HG02759 (cell line): ENCODE measurements at regions not wholly inside any gene's neighbourhood (a gene's known extent, or its start where the extent isn't known, plus 50 kb on each side); places are given as distances from the start of the nearest gene placed in this dataset.
A peak's percentile ranks its signal among the peaks of the same experiment; 100 is the strongest.
"Not testable (repeated sequence)": the region's sequence is repeated elsewhere in the genome, so short reads cannot be mapped to it uniquely, and the experiment has no call there.

ENCODE experiments used
- ATAC-seq: cut with Tn5 transposase; IDR thresholded peaks from one replicate; pipeline ENCODE4 v1.9.1; 2021; ENCODE audit warnings: mild to moderate bottlenecking, moderate library complexity; ENCODE audit not compliant: unreplicated experiment

- ATAC-seq, result no peak
Measured at GRCh38 chr12:9378430-9378835, 170.2 kb upstream of the PZP start.

GRCh38 chr12:9372202-9372601 is 164.0 kb upstream of the PZP start:
- ATAC-seq, result no peak

- no peak for ATAC-seq
Measured at GRCh38 chr12:9367828-9368227, 159.6 kb upstream of the PZP start.

GRCh38 chr12:9367201-9367600 is 159.0 kb upstream of the PZP start:
- no peak for ATAC-seq

- no peak for ATAC-seq
Measured at GRCh38 chr12:9365296-9365695, 157.1 kb upstream of the PZP start.

GRCh38 chr12:9364224-9365176 is 156.3 kb upstream of the PZP start:
- peak; percentile 89 for ATAC-seq

GRCh38 chr12:9363145-9363544 is 154.9 kb upstream of the PZP start:
- ATAC-seq, result no peak

GRCh38 chr12:9361879-9362326 is 153.7 kb upstream of the PZP start:
- no peak for ATAC-seq

GRCh38 chr12:9354009-9354754 is 146.0 kb upstream of the PZP start:
- ATAC-seq, result not testable (repeated sequence)

- ATAC-seq, result no peak
Measured at GRCh38 chr12:9351136-9351535, 142.9 kb upstream of the PZP start.

GRCh38 chr12:9349888-9350885 is 142.0 kb upstream of the PZP start:
- ATAC-seq, result no peak

- no peak for ATAC-seq
Measured at GRCh38 chr12:9348906-9349518, 140.8 kb upstream of the PZP start.

GRCh38 chr12:9347328-9348127 is 139.3 kb upstream of the PZP start:
- ATAC-seq, result no peak

GRCh38 chr12:9346866-9347327 is 138.7 kb upstream of the PZP start:
- ATAC-seq, result no peak

- ATAC-seq, result no peak
Measured at GRCh38 chr12:9345171-9345570, 137.0 kb upstream of the PZP start.

GRCh38 chr12:9344541-9344940 is 136.3 kb upstream of the PZP start:
- no peak for ATAC-seq

- ATAC-seq, result no peak
Measured at GRCh38 chr12:9343731-9344130, 135.5 kb upstream of the PZP start.

GRCh38 chr12:9342614-9343353 is 134.6 kb upstream of the PZP start:
- no peak for ATAC-seq

GRCh38 chr12:9341260-9341585 is 133.0 kb upstream of the PZP start:
- ATAC-seq, result no peak
